Ovary (tissue), 7 donors: ENCODE measurements at regions not wholly inside any gene's neighbourhood (a gene's known extent, or its start where the extent isn't known, plus 50 kb on each side); places are given as distances from the start of the nearest gene placed in this dataset.
"Not testable (repeated sequence)": the region's sequence is repeated elsewhere in the genome, so short reads cannot be mapped to it uniquely, and the experiment has no call there.

Source experiments
- DNase-seq, 5 donors: peaks; one replicate each; pipeline ENCODE4 v3.0.0-alpha.2; 2019 to 2020
- H3K27ac ChIP-seq, 2 donors: fragments of 200-600 bp; one replicate each; pipeline versions ENCODE4 v1.5.1 to v1.8.0; 2019 to 2022
- H3K27me3 ChIP-seq: fragments of 200-600 bp; one replicate; pipeline ENCODE4 v1.8.0; 2022
- H3K36me3 ChIP-seq: fragments of 200-600 bp; sonication (generic); one replicate; pipeline ENCODE4 v1.5.1; 2019
- H3K4me1 ChIP-seq: one replicate; pipeline ENCODE4 v1.8.1; 2013; ENCODE audit warnings: mild to moderate bottlenecking, moderate library complexity; ENCODE audit not compliant: insufficient read depth
- H3K4me3 ChIP-seq: fragments of 200-600 bp; sonication (generic); one replicate; pipeline ENCODE4 v1.5.1; 2017
- H3K9me3 ChIP-seq, 2 donors: fragments of 200-600 bp in 1 of 2; sonication (generic) in 1 of 2; one replicate each; pipeline versions ENCODE4 v1.5.1 to v1.8.1; 2013 to 2019; ENCODE audit warnings: mild to moderate bottlenecking in 1 of 2, moderate library complexity in 1 of 2
- EP300 ChIP-seq: sonication (generic); formaldehyde crosslinking; IDR thresholded peaks from one replicate; pipeline ENCODE4 v1.6.1; 2017; ENCODE audit warnings: antibody characterized with exemption
- POLR2A ChIP-seq: fragments of 450-650 bp; IDR thresholded peaks from one replicate; pipeline ENCODE4 v1.6.1; 2017; ENCODE audit warnings: antibody characterized with exemption, mild to moderate bottlenecking, moderate library complexity
- WGBS, 3 donors: extraction: QIAGEN DNeasy Blood & Tissue Kit in 1 of 3; methylation state at CpG; one replicate each; pipeline versions ENCODE4 v1.1.5 to v1.1.7; 2013 to 2017; 5-methylcytosine and 5-hydroxymethylcytosine counted together
- intact Hi-C, 4 donors: fragments of 100-400 bp; cut with DNase I; formaldehyde crosslinking; loops; one replicate each; pipeline versions ENCODE4 v1.11.0 to v1.15.1; 2022 to 2023
- TF ChIP-seq, protein P1 (sequence below), 3 donors: fragments of 450-650 bp in 2 of 3; fragments of 200-600 bp in 1 of 3; IDR thresholded peaks; one replicate each; pipeline versions ENCODE4 v1.5.1 to v1.8.0; 2016 to 2022; ENCODE audit warnings: antibody characterized with exemption in 3 of 3, mild to moderate bottlenecking in 1 of 3
- donor health status: DM: no; HTN: no; CAD: no; lungs with moderate emphysema.
- donor health status: DM: no; HTN: no; CAD: no.
- donor health status: Bipolar disorder and iron deficiency.
- donor health status: DM: no; HTN: no; CAD: no.
- donor health status: DM: yes; HTN: yes; CAD: no.

DNA sequence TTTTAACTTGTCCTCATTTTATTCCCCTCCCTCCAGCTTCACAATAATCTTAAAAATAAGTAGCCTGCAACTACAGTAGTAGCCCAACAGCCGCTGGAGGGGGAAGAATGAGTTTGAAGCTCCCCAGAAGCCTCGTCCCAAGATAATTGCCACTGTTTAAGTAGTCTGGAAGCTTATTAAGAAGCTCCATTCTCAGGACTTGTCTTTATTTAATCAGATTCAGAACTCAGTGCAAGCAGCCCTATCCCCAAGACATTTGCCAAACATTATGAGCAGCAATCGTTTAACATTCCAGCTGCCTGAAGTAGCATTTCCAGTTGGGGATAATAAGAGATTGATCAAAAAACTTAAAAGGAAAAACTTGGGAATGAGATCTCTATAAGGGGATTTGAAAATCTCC lies 106.0 kb downstream of the URB2 start:
- whole genome bisulfite sequencing, 3 donors: 76 to 80% (median 77%) methylated on average over 3 of the region's 3 CpGs
- H3K27me3 ChIP-seq: no peaks in the 10 kb centered on the region
- H3K4me3 ChIP-seq: no peak overlapping the region
- no peaks in the 10 kb centered on the region for H3K4me1 ChIP-seq
- no peak for DNase-seq
- intact Hi-C loops: no loop called here
- H3K9me3 ChIP-seq: no peaks in the 10 kb centered on the region
- no peak overlapping the region for H3K27ac ChIP-seq
- TF ChIP-seq, protein P1, sequence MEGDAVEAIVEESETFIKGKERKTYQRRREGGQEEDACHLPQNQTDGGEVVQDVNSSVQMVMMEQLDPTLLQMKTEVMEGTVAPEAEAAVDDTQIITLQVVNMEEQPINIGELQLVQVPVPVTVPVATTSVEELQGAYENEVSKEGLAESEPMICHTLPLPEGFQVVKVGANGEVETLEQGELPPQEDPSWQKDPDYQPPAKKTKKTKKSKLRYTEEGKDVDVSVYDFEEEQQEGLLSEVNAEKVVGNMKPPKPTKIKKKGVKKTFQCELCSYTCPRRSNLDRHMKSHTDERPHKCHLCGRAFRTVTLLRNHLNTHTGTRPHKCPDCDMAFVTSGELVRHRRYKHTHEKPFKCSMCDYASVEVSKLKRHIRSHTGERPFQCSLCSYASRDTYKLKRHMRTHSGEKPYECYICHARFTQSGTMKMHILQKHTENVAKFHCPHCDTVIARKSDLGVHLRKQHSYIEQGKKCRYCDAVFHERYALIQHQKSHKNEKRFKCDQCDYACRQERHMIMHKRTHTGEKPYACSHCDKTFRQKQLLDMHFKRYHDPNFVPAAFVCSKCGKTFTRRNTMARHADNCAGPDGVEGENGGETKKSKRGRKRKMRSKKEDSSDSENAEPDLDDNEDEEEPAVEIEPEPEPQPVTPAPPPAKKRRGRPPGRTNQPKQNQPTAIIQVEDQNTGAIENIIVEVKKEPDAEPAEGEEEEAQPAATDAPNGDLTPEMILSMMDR (IDR thresholded peaks at IDR 0.05): no peak
- TF ChIP-seq POLR2A: no peak
- no peak for TF ChIP-seq EP300
- H3K36me3 ChIP-seq: no peaks in the 10 kb centered on the region

DNA sequence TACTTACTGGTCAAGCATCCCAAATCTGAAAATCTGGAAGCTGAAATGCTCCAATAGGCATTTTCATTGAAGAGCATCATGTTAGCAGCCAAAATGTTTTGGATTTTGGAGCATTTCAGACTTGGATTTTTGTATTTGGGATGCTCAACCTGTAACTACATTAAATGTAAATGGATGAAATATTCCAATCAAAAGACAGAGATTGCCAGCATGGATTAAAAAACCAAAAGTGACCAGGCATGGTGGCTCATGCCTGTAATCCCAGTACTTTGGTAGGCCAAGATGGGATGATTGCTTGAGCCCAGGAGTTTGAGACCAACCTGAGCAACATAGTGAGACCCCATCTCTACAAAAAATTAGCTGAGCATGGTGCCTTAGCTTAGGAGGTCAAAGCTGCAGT lies 110.3 kb downstream of the URB2 start:
- TF ChIP-seq EP300 (no peak), POLR2A (no peak)
- TF ChIP-seq, protein P1 (IDR thresholded peaks at IDR 0.05): no peak
- no peak for DNase-seq
- peaks cover 0 to 4% of the 10 kb centered on the region in 2 donors for H3K9me3 ChIP-seq
- no peak overlapping the region for H3K27ac ChIP-seq
- H3K36me3 ChIP-seq: no peaks in the 10 kb centered on the region
- intact Hi-C loops: no loop called here
- H3K4me3 ChIP-seq: no peak overlapping the region
- no peaks in the 10 kb centered on the region for H3K27me3 ChIP-seq
- no peaks in the 10 kb centered on the region for H3K4me1 ChIP-seq

DNA sequence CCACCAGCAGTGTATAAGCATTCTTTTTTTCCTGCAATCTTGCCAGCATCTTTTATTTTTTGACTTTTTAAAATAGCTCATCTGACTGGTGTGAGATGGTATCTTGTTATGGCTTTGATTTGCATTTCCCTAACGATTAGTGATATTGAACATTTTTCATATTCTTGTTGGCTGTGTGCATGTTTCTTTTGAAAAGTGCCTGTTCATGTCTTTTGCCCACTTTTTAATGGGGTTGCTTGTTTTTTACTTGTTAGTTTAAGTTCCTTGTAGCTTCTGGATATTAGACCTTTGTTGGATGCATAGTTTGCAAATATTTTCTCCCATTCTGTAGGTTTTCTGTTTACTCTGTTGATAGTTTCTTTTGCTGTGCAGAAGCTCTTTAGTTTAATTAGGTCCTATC lies 116.6 kb downstream of the URB2 start:
- H3K36me3 ChIP-seq, H3K27me3 ChIP-seq, H3K4me1 ChIP-seq, H3K27ac ChIP-seq, intact Hi-C loops, H3K9me3 ChIP-seq, H3K4me3 ChIP-seq, DNase-seq: not testable (repeated sequence)
- 64 to 71% (median 71%) methylated on average over 1 of the region's 1 CpG for WGBS, 3 donors

DNA sequence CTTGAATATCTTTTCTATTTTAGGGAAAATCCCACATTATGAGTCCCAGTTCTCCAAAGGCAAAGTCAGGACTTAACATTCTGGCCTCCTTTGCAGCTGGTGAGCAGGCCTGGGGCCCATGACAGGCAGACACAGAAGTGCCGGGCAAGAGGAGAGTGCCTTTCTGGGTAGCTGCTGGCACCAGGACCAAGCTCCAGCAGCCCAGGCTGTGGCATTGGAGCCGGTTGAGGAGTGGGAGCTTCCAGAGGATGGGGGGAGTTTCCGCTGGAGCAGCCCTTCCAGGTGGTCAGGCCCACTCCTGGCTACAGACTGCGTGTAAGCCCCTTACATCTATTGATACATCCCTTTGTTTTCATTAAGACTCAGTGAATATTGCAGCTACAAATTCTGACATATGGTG lies 123.9 kb downstream of the URB2 start:
- H3K9me3 ChIP-seq: no peaks in the 10 kb centered on the region
- WGBS, 3 donors: 84 to 89% (median 86%) methylated on average over 4 of the region's 4 CpGs
- intact Hi-C loops: no loop called here
- TF ChIP-seq, protein P1 (IDR thresholded peaks at IDR 0.05): no peak
- TF ChIP-seq EP300 (no peak), POLR2A (no peak)
- no peaks in the 10 kb centered on the region for H3K4me1 ChIP-seq
- no peak overlapping the region for H3K4me3 ChIP-seq
- no peaks in the 10 kb centered on the region for H3K27me3 ChIP-seq
- H3K27ac ChIP-seq: no peak overlapping the region
- no peak for DNase-seq
- H3K36me3 ChIP-seq: no peaks in the 10 kb centered on the region

DNA sequence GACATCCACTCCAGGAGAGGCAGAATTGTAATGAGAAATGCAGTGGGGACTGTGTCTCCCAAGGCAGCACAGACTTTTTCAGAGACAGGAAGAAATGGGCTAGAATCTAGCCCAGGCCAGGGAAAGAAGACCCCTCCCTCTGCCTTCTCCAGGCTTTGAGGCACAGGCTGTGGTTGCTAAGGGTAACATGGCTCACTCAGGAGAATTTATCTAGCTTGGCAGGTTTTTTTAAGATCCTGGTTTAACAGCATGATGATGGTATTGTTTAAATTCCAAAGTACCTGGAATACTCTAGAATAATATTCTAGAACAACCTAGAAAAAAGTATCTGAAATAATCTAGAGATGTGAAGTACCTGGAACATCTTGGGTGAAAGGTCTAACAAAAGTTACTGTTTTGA lies 125.6 kb downstream of the URB2 start:
- Histone ChIP-seq H3K36me3 (no peaks in the 10 kb centered on the region), H3K4me3 (no peak overlapping the region), H3K27me3 (no peaks in the 10 kb centered on the region), H3K27ac (no peak overlapping the region), H3K4me1 (no peaks in the 10 kb centered on the region), H3K9me3 (no peaks in the 10 kb centered on the region)
- DNase-seq: no peak
- TF ChIP-seq EP300 (no peak), POLR2A (no peak)
- TF ChIP-seq, protein P1 (IDR thresholded peaks at IDR 0.05): no peak
- intact Hi-C loops: no loop called here
